ENCODE measurements at regions not wholly inside any gene's neighbourhood (a gene's known extent, or its start where the extent isn't known, plus 50 kb on each side); places are given as distances from the start of the nearest gene placed in this dataset.
A peak's percentile ranks its signal among the peaks of the same experiment; 100 is the strongest.

DNA sequence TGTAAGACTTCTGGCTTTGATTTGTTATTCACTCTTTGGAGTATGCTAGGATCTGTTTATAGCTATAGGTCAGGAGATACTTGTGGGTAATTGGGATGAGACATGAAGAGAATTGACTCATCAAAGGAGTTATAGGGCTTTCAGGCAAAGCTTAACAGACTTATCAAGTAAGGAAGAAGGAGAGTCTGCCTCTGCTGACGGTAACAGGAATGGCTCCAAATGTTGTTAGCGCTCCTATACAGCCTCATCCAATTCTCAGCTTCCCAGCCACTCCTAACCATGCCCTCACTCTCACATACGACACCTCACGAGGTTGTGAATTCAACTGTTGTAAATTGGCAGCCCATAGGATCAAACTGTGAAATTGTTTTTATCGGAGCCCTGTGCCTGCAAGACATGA is 140.5 kb downstream of the KCNA5 start:
- no peak overlapping the region for H3K4me2 ChIP-seq
- no peak overlapping the region for H3K4me3 ChIP-seq
- H3K27ac Mint-ChIP-seq, result no peak overlapping the region
- TF ChIP-seq, protein P1, sequence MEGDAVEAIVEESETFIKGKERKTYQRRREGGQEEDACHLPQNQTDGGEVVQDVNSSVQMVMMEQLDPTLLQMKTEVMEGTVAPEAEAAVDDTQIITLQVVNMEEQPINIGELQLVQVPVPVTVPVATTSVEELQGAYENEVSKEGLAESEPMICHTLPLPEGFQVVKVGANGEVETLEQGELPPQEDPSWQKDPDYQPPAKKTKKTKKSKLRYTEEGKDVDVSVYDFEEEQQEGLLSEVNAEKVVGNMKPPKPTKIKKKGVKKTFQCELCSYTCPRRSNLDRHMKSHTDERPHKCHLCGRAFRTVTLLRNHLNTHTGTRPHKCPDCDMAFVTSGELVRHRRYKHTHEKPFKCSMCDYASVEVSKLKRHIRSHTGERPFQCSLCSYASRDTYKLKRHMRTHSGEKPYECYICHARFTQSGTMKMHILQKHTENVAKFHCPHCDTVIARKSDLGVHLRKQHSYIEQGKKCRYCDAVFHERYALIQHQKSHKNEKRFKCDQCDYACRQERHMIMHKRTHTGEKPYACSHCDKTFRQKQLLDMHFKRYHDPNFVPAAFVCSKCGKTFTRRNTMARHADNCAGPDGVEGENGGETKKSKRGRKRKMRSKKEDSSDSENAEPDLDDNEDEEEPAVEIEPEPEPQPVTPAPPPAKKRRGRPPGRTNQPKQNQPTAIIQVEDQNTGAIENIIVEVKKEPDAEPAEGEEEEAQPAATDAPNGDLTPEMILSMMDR (conservative IDR thresholded peaks at IDR 0.05; ENCODE audit: low read depth in 2 of 2), result peak in 1 of 2 experiments; percentile 22; a peak in 1 of 4 replicates
- no peak for TF ChIP-seq EZH2 (IDR thresholded peaks at IDR 0.05; ENCODE audit: low read depth, unreplicated experiment)
- peaks cover 5% of the 10 kb centered on the region for H3K27me3 Mint-ChIP-seq (ENCODE audit: insufficient read depth, low read depth, poor library complexity)
- H3K36me3 Mint-ChIP-seq (ENCODE audit: low read depth), result no peaks in the 10 kb centered on the region; the same call in 2 of the 3 replicates
- no peaks in the 10 kb centered on the region for H3K36me3 ChIP-seq (ENCODE audit: insufficient read depth)
- no peaks in the 10 kb centered on the region for H3K79me2 ChIP-seq (replicated peaks; ENCODE audit: insufficient read depth)
- ATAC-seq (peak; percentile 85), DNase-seq (ENCODE audit: low spot score) (peak; percentile 35)
- peaks cover 7% of the 10 kb centered on the region; the same call in 1 of the 2 replicates for H3K9me2 ChIP-seq (ENCODE audit: insufficient read depth)
- H3K4me1 Mint-ChIP-seq, result peaks cover 9% of the 10 kb centered on the region
- no peaks in the 10 kb centered on the region for H3K4me1 ChIP-seq (ENCODE audit: insufficient read depth)
- no peaks in the 10 kb centered on the region for H4K20me1 ChIP-seq (replicated peaks; ENCODE audit: insufficient read depth)
- no peak overlapping the region for H3K27ac ChIP-seq (ENCODE audit: low read depth)
- H3K9me3 Mint-ChIP-seq, result no peaks in the 10 kb centered on the region
- no peaks in the 10 kb centered on the region for H3F3A ChIP-seq (replicated peaks; ENCODE audit: low read depth)
- no peak overlapping the region for H3K4me3 Mint-ChIP-seq
- no peak overlapping the region for H2AFZ ChIP-seq
- no peaks in the 10 kb centered on the region for H3K27me3 ChIP-seq (ENCODE audit: insufficient read depth)

DNA sequence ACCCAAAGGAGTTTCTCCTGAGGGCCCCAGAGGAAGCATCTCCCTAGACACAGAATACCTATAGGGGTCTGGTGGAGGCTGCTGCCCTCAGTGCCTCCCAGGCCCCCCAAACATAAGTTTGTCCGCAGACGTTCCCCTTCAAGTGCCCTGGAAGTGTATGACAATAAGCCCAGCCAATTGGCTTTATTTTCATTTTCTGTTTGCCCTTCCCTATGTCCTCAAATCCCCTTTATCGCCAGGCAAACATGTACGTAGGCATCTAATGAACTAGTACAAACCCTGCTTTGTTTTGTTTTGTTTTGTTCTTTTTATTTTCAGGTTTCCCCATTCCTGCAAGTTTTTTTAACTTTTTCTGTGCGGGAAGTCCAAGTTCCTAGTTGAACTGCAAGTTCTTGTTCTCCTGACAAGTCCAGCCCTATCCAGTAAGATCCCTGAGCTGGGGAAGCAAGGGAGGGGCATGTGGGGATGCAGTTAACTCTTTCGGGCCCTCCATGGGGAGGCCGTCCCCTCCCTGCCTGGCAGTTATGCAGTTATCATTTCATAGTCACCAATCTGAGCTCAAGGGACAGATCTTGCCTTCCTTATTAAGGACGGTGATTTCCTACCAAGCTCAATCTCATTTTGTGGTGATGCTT is 141.9 kb downstream of the KCNA5 start:
- Histone ChIP-seq H3F3A (replicated peaks; ENCODE audit: low read depth) (no peaks in the 10 kb centered on the region), H3K27ac (ENCODE audit: low read depth) (no peak overlapping the region), H3K36me3 (ENCODE audit: insufficient read depth) (no peaks in the 10 kb centered on the region), H2AFZ (no peak overlapping the region), H3K4me1 (ENCODE audit: insufficient read depth) (no peaks in the 10 kb centered on the region), H3K4me2 (no peak overlapping the region), H3K9me2 (ENCODE audit: insufficient read depth) (peaks cover 7% of the 10 kb centered on the region; the same call in 1 of the 2 replicates), H3K79me2 (replicated peaks; ENCODE audit: insufficient read depth) (no peaks in the 10 kb centered on the region), H3K4me3 (no peak overlapping the region), H4K20me1 (replicated peaks; ENCODE audit: insufficient read depth) (no peaks in the 10 kb centered on the region), H3K27me3 (ENCODE audit: insufficient read depth) (no peaks in the 10 kb centered on the region)
- no peaks in the 10 kb centered on the region for H3K9me3 Mint-ChIP-seq
- DNase-seq (ENCODE audit: low spot score), result no peak
- H3K4me1 Mint-ChIP-seq, result peaks cover 9% of the 10 kb centered on the region
- no peak overlapping the region for H3K27ac Mint-ChIP-seq
- no peaks in the 10 kb centered on the region; the same call in 2 of the 3 replicates for H3K36me3 Mint-ChIP-seq (ENCODE audit: low read depth)
- no peak for ATAC-seq
- H3K27me3 Mint-ChIP-seq (ENCODE audit: insufficient read depth, low read depth, poor library complexity), result peaks cover 4% of the 10 kb centered on the region
- no peak overlapping the region for H3K4me3 Mint-ChIP-seq
- TF ChIP-seq, protein P2, sequence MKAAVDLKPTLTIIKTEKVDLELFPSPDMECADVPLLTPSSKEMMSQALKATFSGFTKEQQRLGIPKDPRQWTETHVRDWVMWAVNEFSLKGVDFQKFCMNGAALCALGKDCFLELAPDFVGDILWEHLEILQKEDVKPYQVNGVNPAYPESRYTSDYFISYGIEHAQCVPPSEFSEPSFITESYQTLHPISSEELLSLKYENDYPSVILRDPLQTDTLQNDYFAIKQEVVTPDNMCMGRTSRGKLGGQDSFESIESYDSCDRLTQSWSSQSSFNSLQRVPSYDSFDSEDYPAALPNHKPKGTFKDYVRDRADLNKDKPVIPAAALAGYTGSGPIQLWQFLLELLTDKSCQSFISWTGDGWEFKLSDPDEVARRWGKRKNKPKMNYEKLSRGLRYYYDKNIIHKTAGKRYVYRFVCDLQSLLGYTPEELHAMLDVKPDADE (IDR thresholded peaks at IDR 0.05), result no peak
- TF ChIP-seq, protein P1 (conservative IDR thresholded peaks at IDR 0.05; ENCODE audit: low read depth in 2 of 2), result no peak
- TF ChIP-seq ZNF114 (CRISPR knock-in tag; IDR thresholded peaks at IDR 0.05), result no peak
- no peak for TF ChIP-seq ZNF331 (CRISPR knock-in tag; IDR thresholded peaks at IDR 0.05; ENCODE audit: low read depth)
- no peak for TF ChIP-seq EZH2 (IDR thresholded peaks at IDR 0.05; ENCODE audit: low read depth, unreplicated experiment)
- no peak for TF ChIP-seq STAT1 (IDR thresholded peaks at IDR 0.05; ENCODE audit: unreplicated experiment)
- no peak for TF ChIP-seq NANOG (IDR thresholded peaks at IDR 0.05; ENCODE audit: borderline replicate concordance)
- TF ChIP-seq, protein P3, sequence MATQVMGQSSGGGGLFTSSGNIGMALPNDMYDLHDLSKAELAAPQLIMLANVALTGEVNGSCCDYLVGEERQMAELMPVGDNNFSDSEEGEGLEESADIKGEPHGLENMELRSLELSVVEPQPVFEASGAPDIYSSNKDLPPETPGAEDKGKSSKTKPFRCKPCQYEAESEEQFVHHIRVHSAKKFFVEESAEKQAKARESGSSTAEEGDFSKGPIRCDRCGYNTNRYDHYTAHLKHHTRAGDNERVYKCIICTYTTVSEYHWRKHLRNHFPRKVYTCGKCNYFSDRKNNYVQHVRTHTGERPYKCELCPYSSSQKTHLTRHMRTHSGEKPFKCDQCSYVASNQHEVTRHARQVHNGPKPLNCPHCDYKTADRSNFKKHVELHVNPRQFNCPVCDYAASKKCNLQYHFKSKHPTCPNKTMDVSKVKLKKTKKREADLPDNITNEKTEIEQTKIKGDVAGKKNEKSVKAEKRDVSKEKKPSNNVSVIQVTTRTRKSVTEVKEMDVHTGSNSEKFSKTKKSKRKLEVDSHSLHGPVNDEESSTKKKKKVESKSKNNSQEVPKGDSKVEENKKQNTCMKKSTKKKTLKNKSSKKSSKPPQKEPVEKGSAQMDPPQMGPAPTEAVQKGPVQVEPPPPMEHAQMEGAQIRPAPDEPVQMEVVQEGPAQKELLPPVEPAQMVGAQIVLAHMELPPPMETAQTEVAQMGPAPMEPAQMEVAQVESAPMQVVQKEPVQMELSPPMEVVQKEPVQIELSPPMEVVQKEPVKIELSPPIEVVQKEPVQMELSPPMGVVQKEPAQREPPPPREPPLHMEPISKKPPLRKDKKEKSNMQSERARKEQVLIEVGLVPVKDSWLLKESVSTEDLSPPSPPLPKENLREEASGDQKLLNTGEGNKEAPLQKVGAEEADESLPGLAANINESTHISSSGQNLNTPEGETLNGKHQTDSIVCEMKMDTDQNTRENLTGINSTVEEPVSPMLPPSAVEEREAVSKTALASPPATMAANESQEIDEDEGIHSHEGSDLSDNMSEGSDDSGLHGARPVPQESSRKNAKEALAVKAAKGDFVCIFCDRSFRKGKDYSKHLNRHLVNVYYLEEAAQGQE (IDR thresholded peaks at IDR 0.05; ENCODE audit: unreplicated experiment), result no peak
